Hippocampal formation (tissue), 2 donors: ENCODE measurements at regions not wholly inside any gene's neighbourhood (a gene's known extent, or its start where the extent isn't known, plus 50 kb on each side); places are given as distances from the start of the nearest gene placed in this dataset.

Source experiments
- DNase-seq, 2 donors: peaks; one replicate each; lab custom pipeline; 2025; lab: John Stamatoyannopoulos, UW

GRCh38 chr7:25777969-25778708 lies 373.9 kb upstream of the NFE2L3 start:
- DNase-seq: no peak

GRCh38 chr7:25779002-25779546 lies 372.9 kb upstream of the NFE2L3 start:
- DNase-seq: no peak

GRCh38 chr7:25780904-25781303 lies 371.1 kb upstream of the NFE2L3 start:
- no peak for DNase-seq

- DNase-seq: no peak
Measured at GRCh38 chr7:25781704-25782103, 370.3 kb upstream of the NFE2L3 start.

GRCh38 chr7:25786936-25787335 lies 365.1 kb upstream of the NFE2L3 start:
- DNase-seq: no peak

DNA sequence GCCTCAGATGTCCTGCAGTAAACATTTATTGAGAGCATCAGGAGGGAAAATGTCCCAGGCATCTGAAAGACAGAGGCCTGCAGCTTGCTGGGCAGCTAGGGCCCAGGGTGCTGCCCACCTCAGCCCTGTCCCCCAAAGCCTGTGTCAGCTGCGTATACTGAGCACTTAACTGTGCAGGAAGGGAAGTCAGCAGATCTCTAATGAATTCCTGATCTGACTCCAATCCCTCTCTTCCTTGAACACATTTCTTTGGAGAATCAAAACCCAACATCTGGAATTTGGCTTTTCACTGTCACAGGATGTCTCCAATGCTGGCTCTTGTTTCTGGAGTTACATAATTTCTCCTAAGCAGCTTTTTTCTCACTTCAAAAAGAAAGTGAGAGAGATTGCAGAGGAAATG lies 364.7 kb upstream of the NFE2L3 start:
- no peak for DNase-seq

GRCh38 chr7:25788371-25788770 lies 363.6 kb upstream of the NFE2L3 start:
- no peak for DNase-seq

DNA sequence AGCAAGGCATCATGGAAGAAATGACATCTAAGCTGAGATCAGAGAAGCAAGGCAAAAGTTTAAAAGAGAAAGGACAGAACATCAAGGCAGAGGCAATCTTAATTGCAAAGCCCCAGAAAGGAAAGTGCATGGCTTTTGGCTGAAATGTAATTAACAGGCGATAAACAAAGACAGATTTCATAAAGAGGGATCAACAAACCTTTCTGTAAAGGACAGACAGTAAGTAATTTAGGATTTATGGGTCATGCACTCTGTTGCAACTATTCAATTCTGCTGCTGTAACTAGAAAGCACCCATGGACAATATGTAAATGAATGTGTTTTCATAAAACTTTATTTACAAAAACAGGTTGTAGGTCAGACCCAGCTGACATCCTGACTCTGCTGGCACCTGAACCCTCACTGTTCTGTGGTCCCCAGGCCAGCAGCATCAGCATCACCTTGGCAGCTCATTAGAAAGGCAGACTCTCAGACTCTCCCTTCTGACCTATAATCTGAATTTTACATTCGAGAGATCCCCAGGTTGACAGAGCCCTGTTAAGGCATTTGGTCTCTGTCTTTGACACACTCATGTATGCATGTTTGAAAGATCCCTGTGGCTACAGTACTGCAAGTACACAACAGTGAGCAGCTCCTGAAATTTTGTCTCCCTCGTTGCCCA lies 362.9 kb upstream of the NFE2L3 start:
- DNase-seq: no peak

DNA sequence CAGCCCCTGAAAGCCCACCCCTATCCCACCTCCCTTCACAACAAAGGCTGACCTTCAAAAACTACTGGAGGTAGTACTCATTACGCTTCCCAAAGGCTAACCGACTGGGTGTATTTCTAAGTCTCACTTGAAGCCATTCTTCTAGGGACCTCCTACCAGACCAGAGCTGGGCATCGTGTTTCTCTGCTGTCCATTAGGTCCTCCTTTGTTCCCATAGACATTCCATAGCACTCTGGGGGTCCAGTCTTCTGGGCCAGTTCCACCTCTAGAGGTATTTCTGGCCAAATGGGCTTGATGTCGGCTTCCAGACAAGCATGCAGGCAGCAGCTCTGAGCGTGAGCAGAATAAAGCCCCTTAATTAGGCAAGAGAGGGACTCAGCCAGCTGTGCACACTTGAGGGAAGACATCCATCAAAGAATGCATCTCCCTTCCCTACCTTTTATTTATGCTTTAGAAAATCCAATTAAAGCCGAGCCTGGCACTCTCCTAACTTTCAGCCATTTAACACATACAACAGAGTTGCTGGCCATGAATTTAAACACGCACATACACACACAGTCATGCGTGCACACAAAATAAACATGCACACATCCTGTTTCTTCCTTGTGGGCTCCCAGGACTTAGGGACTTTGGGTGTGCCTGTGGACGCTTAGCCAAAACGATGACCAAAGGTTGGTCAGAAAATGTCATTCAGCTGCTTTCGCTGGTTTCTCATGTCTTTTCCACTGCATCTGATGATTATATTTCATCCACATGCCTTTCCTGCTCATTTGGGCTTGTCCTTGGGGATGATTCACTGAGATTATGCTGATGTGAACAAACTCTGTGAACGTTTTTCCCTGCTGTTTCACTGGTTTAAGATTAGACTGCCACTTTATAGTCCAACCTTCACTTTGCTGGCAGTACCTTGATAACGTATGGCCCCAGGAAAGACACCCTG lies 362.0 kb upstream of the NFE2L3 start:
- DNase-seq: no peak

DNA sequence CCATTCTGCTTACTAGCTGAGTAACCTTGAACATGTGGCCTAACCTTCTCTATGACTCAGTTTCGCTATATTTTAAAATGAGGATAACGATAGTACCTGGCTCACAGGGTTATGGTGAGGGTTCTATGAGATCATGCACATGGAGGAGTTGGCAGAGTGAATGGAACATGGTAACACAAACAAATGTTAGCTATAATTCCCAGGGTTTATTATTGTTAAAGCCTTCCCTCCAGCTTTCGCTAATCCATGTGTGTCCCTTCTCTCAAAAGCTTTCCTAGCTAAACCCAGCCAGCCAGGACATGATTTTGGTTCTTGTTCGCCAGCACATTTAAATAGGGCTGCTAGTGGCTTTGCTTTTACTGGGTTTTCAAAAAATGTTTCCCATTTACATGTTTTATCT lies 361.0 kb upstream of the NFE2L3 start:
- DNase-seq: no peak

DNA sequence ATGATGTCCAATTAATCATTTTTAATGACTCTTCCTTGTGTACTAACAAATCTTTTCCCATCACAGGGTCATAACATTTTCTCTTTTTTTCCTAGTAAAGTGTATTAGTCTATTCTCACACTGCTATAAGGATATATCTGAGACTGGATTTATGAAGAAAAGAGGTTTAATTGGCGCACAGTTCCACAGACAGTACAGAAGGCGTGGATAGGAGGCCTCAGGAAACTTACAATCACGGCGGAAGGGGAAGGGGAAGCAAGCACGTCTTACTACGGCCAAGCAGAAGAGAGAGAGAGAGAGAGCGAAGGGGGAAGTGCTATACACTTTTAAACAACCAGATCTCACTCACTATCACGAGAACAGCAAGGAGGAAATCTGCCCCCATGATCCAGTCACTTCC lies 359.4 kb upstream of the NFE2L3 start:
- DNase-seq: no peak

DNA sequence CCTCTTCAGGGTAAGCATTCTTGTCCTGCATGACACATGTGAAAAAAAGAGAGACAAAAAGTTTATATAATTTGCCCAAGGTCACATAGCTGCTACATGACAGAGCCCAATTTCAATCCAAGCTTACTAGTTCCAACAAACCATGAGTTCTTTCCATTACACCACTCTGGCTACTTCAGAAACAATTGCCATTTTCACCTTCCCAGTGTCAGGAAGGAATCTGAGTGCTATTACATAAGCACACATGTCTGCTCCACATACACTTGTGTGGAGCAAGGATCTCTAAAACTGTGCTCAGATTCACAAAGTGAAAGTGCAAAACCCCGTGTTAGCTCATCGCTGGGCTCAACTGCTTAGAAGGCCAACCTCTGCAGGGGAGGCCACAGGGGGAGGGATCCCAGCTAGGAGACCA lies 356.2 kb upstream of the NFE2L3 start:
- DNase-seq: no peak

- no peak for DNase-seq
Measured at GRCh38 chr7:25798344-25798743, 353.7 kb upstream of the NFE2L3 start.

DNA sequence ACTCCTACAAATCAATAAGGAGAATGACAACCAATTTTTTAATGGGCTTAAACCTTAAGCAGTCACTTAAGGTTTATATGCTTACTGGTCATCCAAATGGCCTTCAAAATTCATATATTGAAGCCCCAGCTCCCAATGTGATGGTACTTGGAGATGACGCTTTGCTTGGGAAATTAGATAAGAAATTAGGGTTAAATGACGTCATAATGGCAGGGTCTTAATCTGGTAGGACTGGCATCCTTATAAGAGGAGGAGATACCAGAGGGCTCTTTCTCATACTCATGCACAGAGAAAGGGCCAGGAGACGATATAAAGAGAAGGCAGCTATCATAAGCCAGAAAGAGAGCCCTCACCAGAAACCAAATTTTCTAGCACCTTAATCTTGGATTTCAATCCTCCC lies 350.8 kb upstream of the NFE2L3 start:
- DNase-seq: no peak

GRCh38 chr7:25802057-25802456 lies 349.9 kb upstream of the NFE2L3 start:
- no peak for DNase-seq

DNA sequence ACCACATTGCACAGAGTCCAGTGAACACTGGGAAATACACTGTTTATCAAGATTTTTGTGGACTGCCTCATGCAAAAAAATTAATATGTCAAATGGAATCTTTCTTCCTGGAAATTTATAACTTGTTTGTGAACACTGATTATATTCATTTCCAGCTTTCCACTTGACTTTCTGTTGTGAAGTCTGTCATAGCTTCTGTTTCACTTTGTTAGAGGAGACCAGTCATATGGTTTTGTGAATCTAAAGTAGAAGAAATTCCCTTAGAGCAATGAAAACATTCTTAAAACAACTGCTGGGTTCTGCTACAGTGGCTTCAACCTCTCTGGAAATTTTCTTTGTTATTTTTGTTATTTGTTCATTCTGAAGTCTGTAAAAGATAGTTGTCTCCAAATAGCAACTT lies 349.5 kb upstream of the NFE2L3 start:
- no peak for DNase-seq

- DNase-seq: no peak
Measured at GRCh38 chr7:25803117-25803887, 348.7 kb upstream of the NFE2L3 start.

- no peak for DNase-seq
Measured at GRCh38 chr7:25804154-25804553, 347.8 kb upstream of the NFE2L3 start.

DNA sequence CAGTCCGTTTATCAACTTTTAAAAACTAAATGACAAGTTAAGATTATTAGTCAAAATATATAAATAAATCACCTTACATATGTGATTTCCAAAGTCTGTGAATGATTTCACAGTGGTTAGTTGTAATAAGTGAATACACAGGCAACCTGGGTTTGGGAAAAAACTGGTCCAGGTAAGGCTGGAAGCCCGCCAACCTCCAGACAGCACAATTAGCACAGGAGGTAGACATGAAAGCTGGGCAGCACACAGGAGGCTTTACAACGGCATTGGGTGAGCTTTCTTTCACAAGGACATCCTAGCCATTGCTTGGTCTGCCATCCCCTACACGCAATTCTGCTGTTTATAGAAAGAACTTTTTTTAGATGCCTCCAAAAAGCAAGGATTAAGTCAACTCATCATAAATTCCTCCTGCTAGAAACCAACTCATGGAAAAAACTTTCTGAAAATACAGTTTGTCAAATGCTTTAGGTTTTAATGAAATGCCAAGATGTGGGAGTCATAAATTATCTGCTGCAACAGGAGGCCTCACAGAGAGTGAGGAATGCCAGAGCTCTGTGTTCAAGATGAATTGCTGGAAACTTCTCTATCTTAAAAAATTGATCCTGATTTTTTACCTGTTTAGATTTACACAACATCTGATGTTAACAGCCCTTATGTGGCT lies 346.8 kb upstream of the NFE2L3 start:
- no peak for DNase-seq

- no peak for DNase-seq
Measured at GRCh38 chr7:25807086-25807611, 344.8 kb upstream of the NFE2L3 start.

DNA sequence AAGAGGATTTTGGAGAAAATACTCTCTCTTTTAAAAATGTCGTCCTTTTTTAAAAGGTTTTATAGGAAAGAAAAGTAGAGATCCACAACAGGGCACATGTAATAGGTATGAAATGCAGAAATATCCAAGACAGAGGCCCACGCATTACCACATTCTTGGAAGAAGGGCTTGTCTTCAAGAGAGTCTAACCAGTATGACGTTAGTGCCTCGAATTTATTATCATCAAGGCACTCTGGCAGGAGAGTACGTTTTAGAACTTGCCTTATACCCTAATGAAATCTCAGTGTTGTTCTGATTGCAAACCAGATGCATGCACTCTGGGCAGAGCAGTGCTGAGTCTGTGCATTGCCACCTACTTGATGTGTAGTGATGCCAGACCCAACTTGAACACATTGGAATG lies 342.6 kb upstream of the NFE2L3 start:
- DNase-seq: no peak
